Lower leg skin (tissue), 4 donors: ENCODE measurements at regions not wholly inside any gene's neighbourhood (a gene's known extent, or its start where the extent isn't known, plus 50 kb on each side); places are given as distances from the start of the nearest gene placed in this dataset.

Source experiments
- DNase-seq, 2 donors: peaks; one replicate each; pipeline ENCODE4 v3.0.0-alpha.2; 2019; ENCODE audit warnings: low spot score in 2 of 2
- H3K4me3 ChIP-seq: fragments of 200-600 bp; sonication (generic); 2 replicates; pipeline ENCODE4 v1.5.1; 2017; ENCODE audit warnings: mild to moderate bottlenecking, low read depth; ENCODE audit not compliant: poor library complexity, severe bottlenecking
- CTCF ChIP-seq, 3 donors: fragments of 450-650 bp; IDR thresholded peaks; one replicate each; pipeline ENCODE4 v1.5.1; 2016; ENCODE audit warnings: antibody characterized with exemption in 3 of 3, mild to moderate bottlenecking in 3 of 3, moderate library complexity in 2 of 3
- POLR2A ChIP-seq, 2 donors: fragments of 450-650 bp; IDR thresholded peaks; one replicate each; pipeline ENCODE4 v1.6.1; 2016 to 2017; ENCODE audit warnings: antibody characterized with exemption in 2 of 2, mild to moderate bottlenecking in 1 of 2, moderate library complexity in 1 of 2
- WGBS, 2 donors: methylation state at CpG; one replicate each; pipeline ENCODE4 v1.1.5; 2018; 5-methylcytosine and 5-hydroxymethylcytosine counted together
- intact Hi-C: fragments of 100-400 bp; cut with DNase I; formaldehyde crosslinking; loops from one replicate; pipeline ENCODE4 v1.15.0; 2023; ENCODE audit warnings: low total_unique reads

GRCh38 chr4:111221371-111221770 is 598.5 kb upstream of the PITX2 start:
- H3K4me3 ChIP-seq = no peak overlapping the region
- intact Hi-C loops = no loop called here
- DNase-seq = no peak
- TF ChIP-seq CTCF (IDR thresholded peaks at IDR 0.05) (no peak), POLR2A (IDR thresholded peaks at IDR 0.05) (no peak)

GRCh38 chr4:111228396-111228795 is 605.5 kb upstream of the PITX2 start:
- intact Hi-C loops = no loop called here
- H3K4me3 ChIP-seq = no peak overlapping the region
- TF ChIP-seq CTCF (IDR thresholded peaks at IDR 0.05) (no peak), POLR2A (IDR thresholded peaks at IDR 0.05) (no peak)
- WGBS, 2 donors = 97 to 100% methylated on average over 1 of the region's 1 CpG
- no peak for DNase-seq

- intact Hi-C loops = no loop called here
- H3K4me3 ChIP-seq = no peak overlapping the region
- WGBS, 2 donors = 32 to 62% methylated on average over 1 of the region's 1 CpG
- TF ChIP-seq CTCF (IDR thresholded peaks at IDR 0.05) = no peak
- no peak for TF ChIP-seq POLR2A (IDR thresholded peaks at IDR 0.05)
- DNase-seq = no peak
These were observed 606.0 kb upstream of the PITX2 start for GRCh38 chr4:111228874-111229273.

GRCh38 chr4:111230265-111230664 is 607.4 kb upstream of the PITX2 start:
- whole genome bisulfite sequencing, 2 donors = 34 to 48% methylated on average over 1 of the region's 1 CpG
- DNase-seq = no peak
- TF ChIP-seq POLR2A (IDR thresholded peaks at IDR 0.05) = no peak
- no peak for TF ChIP-seq CTCF (IDR thresholded peaks at IDR 0.05)

GRCh38 chr4:111231281-111231680 is 608.4 kb upstream of the PITX2 start:
- H3K4me3 ChIP-seq = no peak overlapping the region
- intact Hi-C loops = no loop called here
- TF ChIP-seq POLR2A (IDR thresholded peaks at IDR 0.05) (no peak), CTCF (IDR thresholded peaks at IDR 0.05) (no peak)
- DNase-seq = no peak
- WGBS, 2 donors = 52 to 61% methylated on average over 4 of the region's 4 CpGs

More at GRCh38 chr4:111230265-111230664, 607.4 kb upstream of the PITX2 start:
- intact Hi-C loops = no loop called here
- H3K4me3 ChIP-seq = no peak overlapping the region

GRCh38 chr4:111234939-111235338 is 612.1 kb upstream of the PITX2 start:
- TF ChIP-seq CTCF (IDR thresholded peaks at IDR 0.05) (no peak), POLR2A (IDR thresholded peaks at IDR 0.05) (no peak)
- intact Hi-C loops = no loop called here
- DNase-seq = no peak
- WGBS, 2 donors = 62 to 66% methylated on average over 8 of the region's 8 CpGs
- no peak overlapping the region for H3K4me3 ChIP-seq
